Hippocampal formation (tissue), 2 donors: ENCODE measurements at regions not wholly inside any gene's neighbourhood (a gene's known extent, or its start where the extent isn't known, plus 50 kb on each side); places are given as distances from the start of the nearest gene placed in this dataset.
A peak's percentile ranks its signal among the peaks of the same experiment; 100 is the strongest.
"Not testable (repeated sequence)": the region's sequence is repeated elsewhere in the genome, so short reads cannot be mapped to it uniquely, and the experiment has no call there.

Source experiments
- DNase-seq, 2 donors: peaks; one replicate each; lab custom pipeline; 2025; lab: John Stamatoyannopoulos, UW

- no peak for DNase-seq
Observed at GRCh38 chr1:227508431-227508830, 54.9 kb upstream of the ZNF678 start.

- not testable (repeated sequence) for DNase-seq
Observed at GRCh38 chr1:227506490-227507393, 56.6 kb upstream of the ZNF678 start.

GRCh38 chr1:227496045-227496444 is 67.3 kb upstream of the ZNF678 start:
- peak in 1 of 2 donors; percentile 14 for DNase-seq

GRCh38 chr1:227493863-227494551 is 69.3 kb upstream of the ZNF678 start:
- not testable (repeated sequence) for DNase-seq

- no peak for DNase-seq
Observed at GRCh38 chr1:227490478-227490877, 72.9 kb upstream of the ZNF678 start.

- DNase-seq: no peak
Observed at GRCh38 chr1:227490001-227490400, 73.4 kb upstream of the ZNF678 start.

GRCh38 chr1:227489572-227489971 is 73.8 kb upstream of the ZNF678 start:
- no peak for DNase-seq

- no peak for DNase-seq
Observed at GRCh38 chr1:227487606-227488005, 75.8 kb upstream of the ZNF678 start.

- no peak for DNase-seq
Observed at GRCh38 chr1:227486559-227486958, 76.8 kb upstream of the ZNF678 start.

GRCh38 chr1:227482023-227482299 is 81.4 kb upstream of the ZNF678 start:
- no peak for DNase-seq

- not testable (repeated sequence) for DNase-seq
Observed at GRCh38 chr1:227474072-227474471, 89.3 kb upstream of the ZNF678 start.

- DNase-seq: no peak
Observed at GRCh38 chr1:227472772-227473171, 90.6 kb upstream of the ZNF678 start.

- no peak for DNase-seq
Observed at GRCh38 chr1:227470688-227471087, 92.7 kb upstream of the ZNF678 start.

GRCh38 chr1:227469708-227470107 is 93.6 kb upstream of the ZNF678 start:
- DNase-seq: no peak

GRCh38 chr1:227466039-227466645 is 97.2 kb upstream of the ZNF678 start:
- no peak for DNase-seq

GRCh38 chr1:227465256-227465655 is 98.1 kb upstream of the ZNF678 start:
- no peak for DNase-seq

GRCh38 chr1:227459977-227460376 is 103.4 kb upstream of the ZNF678 start:
- no peak for DNase-seq

GRCh38 chr1:227459326-227459841 is 104.0 kb upstream of the ZNF678 start:
- no peak for DNase-seq

GRCh38 chr1:227454686-227455085 is 108.7 kb upstream of the ZNF678 start:
- no peak for DNase-seq

- DNase-seq: no peak
Observed at GRCh38 chr1:227453631-227454355, 109.6 kb upstream of the ZNF678 start.

- no peak for DNase-seq
Observed at GRCh38 chr1:227451954-227452353, 111.4 kb upstream of the ZNF678 start.

- DNase-seq: no peak
Observed at GRCh38 chr1:227451057-227451456, 112.3 kb upstream of the ZNF678 start.
